Hematopoietic multipotent progenitor cell treated with erythropoietin and hydrocortisone succinate and interleukin-3 and kit ligand, for 17 days (in vitro differentiated cells): ENCODE measurements at regions not wholly inside any gene's neighbourhood (a gene's known extent, or its start where the extent isn't known, plus 50 kb on each side); places are given as distances from the start of the nearest gene placed in this dataset.

Experiments used
- DNase-seq: peaks from one replicate; pipeline ENCODE4 v3.0.0-alpha.2; 2015; ENCODE audit warnings: low spot score

DNA sequence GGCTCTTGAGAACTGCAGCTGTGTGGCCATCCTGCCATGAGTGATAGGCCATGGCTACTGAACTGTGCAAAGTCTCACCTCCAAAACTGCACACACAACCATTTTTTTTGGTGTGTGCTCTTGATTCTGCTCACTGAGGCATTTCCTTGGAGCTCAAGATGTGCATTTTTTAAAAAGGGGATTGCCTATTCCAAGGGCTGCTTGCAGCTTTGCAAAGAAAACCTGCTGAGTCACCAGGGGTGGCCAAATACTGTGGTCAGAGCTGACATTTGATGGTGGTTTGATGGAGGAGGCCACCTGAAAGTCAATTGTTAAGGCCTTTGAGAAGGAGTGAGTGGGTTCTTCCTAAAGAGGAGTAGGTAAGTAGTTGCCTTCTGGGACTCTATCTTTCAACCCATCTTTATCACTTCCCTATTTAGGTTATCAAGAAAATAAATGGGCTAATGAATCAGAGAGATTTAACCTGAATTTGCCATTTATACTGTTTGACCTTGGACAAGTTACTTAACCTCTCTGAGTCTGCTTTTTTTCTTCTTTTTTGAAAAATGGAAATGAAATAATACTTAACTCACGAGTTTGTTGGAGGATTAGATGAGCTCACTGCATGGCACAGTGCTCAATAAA lies 87.9 kb downstream of the CHST2 start:
- no peak for DNase-seq

DNA sequence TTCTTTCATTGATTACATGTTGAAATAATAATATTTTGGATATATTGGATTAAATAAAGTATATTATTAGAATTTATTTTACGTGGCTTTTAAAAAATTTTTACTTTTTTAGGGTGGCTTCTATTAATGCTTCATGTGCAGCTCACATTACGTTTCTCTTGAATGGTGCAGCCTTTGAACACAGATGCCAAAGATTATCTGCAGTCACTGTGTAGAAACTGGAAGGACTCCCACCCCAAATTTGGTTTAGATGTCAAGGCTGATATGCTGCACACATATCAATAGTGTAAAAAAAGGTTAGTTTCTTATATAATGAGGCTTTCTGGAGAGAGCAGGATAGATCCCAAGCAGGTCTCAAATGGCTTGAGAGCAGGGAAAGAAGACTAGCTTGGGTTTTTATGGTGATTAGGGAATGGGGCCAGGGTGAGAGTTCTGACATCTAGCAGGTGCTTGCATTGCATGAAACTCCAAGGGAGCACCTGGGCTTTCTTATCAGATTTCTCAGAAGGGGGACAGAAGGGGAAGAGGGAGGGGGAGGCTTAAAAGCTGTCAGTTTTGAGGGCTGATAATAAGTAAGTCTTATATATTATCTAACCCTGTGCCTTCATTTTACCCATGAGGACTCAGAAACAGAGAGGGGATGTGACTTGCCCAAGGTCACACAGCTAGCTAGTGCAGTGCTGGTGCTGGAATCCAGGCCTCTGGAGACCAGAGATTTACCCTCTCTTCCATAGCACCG lies 89.6 kb downstream of the CHST2 start:
- no peak for DNase-seq

DNA sequence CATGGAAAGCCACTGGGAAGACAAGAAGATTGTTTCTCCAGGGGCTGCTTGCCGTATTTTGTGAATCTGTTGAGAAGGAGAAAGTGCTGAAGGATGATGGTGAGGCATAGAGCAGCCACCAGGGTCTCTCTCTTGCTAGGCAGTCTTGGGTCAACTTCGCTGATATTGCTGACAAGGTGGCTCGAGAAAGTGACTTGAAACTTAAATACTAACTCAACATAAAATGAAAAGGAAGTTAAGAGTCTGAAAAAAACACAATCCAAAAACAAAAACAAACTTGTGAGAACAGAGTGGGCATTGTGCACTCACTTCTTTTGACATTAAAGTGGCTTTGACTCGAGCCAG lies 90.1 kb downstream of the CHST2 start:
- no peak for DNase-seq

DNA sequence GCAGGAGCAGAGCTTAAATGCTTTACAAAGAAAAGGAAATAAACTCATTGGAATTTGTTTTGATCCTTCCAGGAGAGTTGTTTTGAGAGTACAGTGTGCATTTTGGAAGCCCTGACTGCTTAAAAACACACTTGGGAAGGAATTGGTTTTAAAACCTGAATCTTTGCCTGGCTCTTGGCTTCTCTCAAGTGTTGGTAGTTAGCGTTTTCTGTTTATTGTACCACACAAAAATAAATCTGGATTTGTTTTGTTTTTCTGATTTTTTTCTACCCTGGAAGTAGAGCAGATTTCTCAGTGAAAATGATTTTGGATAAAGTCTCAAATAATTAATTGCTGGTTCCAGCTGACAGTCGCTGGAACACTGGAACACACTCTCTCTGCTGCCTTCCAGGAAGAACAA lies 90.6 kb downstream of the CHST2 start:
- DNase-seq, result no peak

DNA sequence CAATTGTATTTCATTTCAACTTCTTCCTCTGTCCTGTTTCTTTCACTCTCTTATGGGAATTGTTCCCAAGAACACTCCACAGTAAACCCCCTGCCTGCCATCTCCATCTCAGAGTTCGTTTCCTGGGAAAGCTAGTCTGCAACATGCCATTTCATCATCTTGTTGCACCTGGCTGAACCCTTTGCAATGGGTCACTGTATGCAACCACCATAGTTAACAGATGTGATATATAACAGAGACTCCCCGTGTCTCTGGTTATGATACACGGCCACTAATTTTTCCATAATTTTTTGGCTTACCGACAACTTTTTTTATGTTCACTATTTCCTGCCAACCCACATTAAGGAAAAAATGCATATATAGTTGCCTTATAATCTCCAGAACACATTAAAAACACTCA lies 95.5 kb downstream of the CHST2 start:
- DNase-seq, result no peak
